IMR-90 (cell line): ENCODE measurements at regions not wholly inside any gene's neighbourhood (a gene's known extent, or its start where the extent isn't known, plus 50 kb on each side); places are given as distances from the start of the nearest gene placed in this dataset.

Experiments used
- ATAC-seq: fragments of 200-7000 bp; cut with Tn5 transposase; 2 replicates; pipeline ENCODE4 v1.9.1; 2020; ENCODE audit warnings: low read depth, mild to moderate bottlenecking, moderate library complexity
- BruUV-seq: library from RNA; stranded (reverse); fragments of 400-500 nt; replicated peaks from 2 replicates; lab custom pipeline; 2021; lab: Mats Ljungman, UMichigan
- CTCF ChIA-PET: fragments of 300-600 bp; formaldehyde crosslinking; extraction: SDS; loops from one replicate; lab custom pipeline; 2021; ENCODE audit warnings: antibody characterized with exemption; lab: Yijun Ruan, JAX
- POLR2A ChIA-PET: fragments of 300-600 bp; sonication (Branson Sonifier 250); formaldehyde crosslinking; loops from one replicate; lab custom pipeline; 2022; ENCODE audit warnings: antibody characterized with exemption; ENCODE audit not compliant: unreplicated experiment; lab: Charles Lee
- DNase-seq: peaks from one replicate; pipeline ENCODE4 v3.0.0; 2013
- H2AFZ ChIP-seq: replicated peaks from 2 replicates; pipeline ENCODE3; 2013; ENCODE audit warnings: low read length, mild to moderate bottlenecking; ENCODE audit not compliant: poor library complexity
- H2AK5ac ChIP-seq: 2 replicates; pipeline ENCODE4 v1.6.1; 2013; ENCODE audit warnings: low read depth, low read length, inconsistent platforms
- H2AK9ac ChIP-seq: replicated peaks from 2 replicates; pipeline ENCODE3; 2013; ENCODE audit warnings: mild to moderate bottlenecking, low read depth, low read length, moderate library complexity; ENCODE audit not compliant: poor library complexity
- H2BK120ac ChIP-seq: 2 replicates; pipeline ENCODE4 v1.6.1; 2013; ENCODE audit warnings: low read depth, low read length, inconsistent platforms
- H2BK15ac ChIP-seq: 3 replicates; pipeline ENCODE4 v1.6.1; 2013; ENCODE audit warnings: low read depth, low read length, inconsistent platforms
- H2BK20ac ChIP-seq: 2 replicates; pipeline ENCODE4 v1.6.1; 2013; ENCODE audit warnings: low read depth, mild to moderate bottlenecking, inconsistent platforms, low read length, moderate library complexity
- H2BK5ac ChIP-seq: 2 replicates; pipeline ENCODE4 v1.6.1; 2013; ENCODE audit warnings: mild to moderate bottlenecking, low read depth, low read length, inconsistent platforms; ENCODE audit not compliant: poor library complexity, severe bottlenecking
- H3K14ac ChIP-seq: replicated peaks from 2 replicates; pipeline ENCODE4 v1.6.1; 2013; ENCODE audit warnings: low read depth, low read length, inconsistent platforms
- H3K18ac ChIP-seq: 2 replicates; pipeline ENCODE4 v1.6.1; 2013; ENCODE audit warnings: low read depth, low read length, control low read depth
- H3K23ac ChIP-seq: 2 replicates; pipeline ENCODE4 v1.6.1; 2013; ENCODE audit warnings: low read depth, low read length, inconsistent platforms
- H3K27ac ChIP-seq: 2 replicates; pipeline ENCODE4 v1.5.1; 2013; ENCODE audit warnings: mild to moderate bottlenecking, control low read depth, low read length; ENCODE audit not compliant: insufficient read depth
- H3K27me3 ChIP-seq: 2 replicates; pipeline ENCODE4 v1.6.1; 2013; ENCODE audit warnings: low read length; ENCODE audit not compliant: control insufficient read depth, insufficient read depth
- H3K36me3 ChIP-seq: 2 replicates; pipeline ENCODE4 v1.6.1; 2013; ENCODE audit warnings: low read length, mixed read lengths; ENCODE audit not compliant: control insufficient read depth, insufficient read depth
- H3K4ac ChIP-seq: 2 replicates; pipeline ENCODE4 v1.6.1; 2013; ENCODE audit warnings: low read depth, low read length, inconsistent platforms
- H3K4me1 ChIP-seq: 2 replicates; pipeline ENCODE4 v1.6.1; 2013; ENCODE audit warnings: low read length, mixed read lengths; ENCODE audit not compliant: control insufficient read depth, insufficient read depth
- H3K4me2 ChIP-seq: 2 replicates; pipeline ENCODE4 v1.6.1; 2013; ENCODE audit warnings: low read depth, mild to moderate bottlenecking, control low read depth, low read length, moderate library complexity
- H3K4me3 ChIP-seq: 2 replicates; pipeline ENCODE4 v1.5.1; 2013; ENCODE audit warnings: low read depth, mild to moderate bottlenecking, control low read depth, low read length, moderate library complexity; ENCODE audit not compliant: insufficient read depth
- H3K56ac ChIP-seq: 2 replicates; pipeline ENCODE4 v1.6.1; 2013; ENCODE audit warnings: low read length, inconsistent platforms; ENCODE audit not compliant: insufficient read depth; ENCODE audit errors: extremely low read depth
- H3K79me1 ChIP-seq, 2 experiments: 2 replicates each; pipeline ENCODE4 v1.6.1; 2013; ENCODE audit warnings: low read length in 2 of 2, inconsistent platforms in 1 of 2, low read depth in 1 of 2
- H3K9ac ChIP-seq: 2 replicates; pipeline ENCODE4 v1.6.1; 2013; ENCODE audit warnings: low read depth, low read length, control low read depth
- H3K9me1 ChIP-seq: 2 replicates; pipeline ENCODE4 v1.6.1; 2013; ENCODE audit warnings: low read length, inconsistent platforms; ENCODE audit not compliant: insufficient read depth
- H3K9me3 ChIP-seq: 2 replicates; pipeline ENCODE4 v1.6.1; 2013; ENCODE audit warnings: low read length; ENCODE audit not compliant: control insufficient read depth, insufficient read depth
- H4K20me1 ChIP-seq: 2 replicates; pipeline ENCODE4 v1.6.1; 2013; ENCODE audit warnings: low read length, inconsistent platforms; ENCODE audit not compliant: insufficient read depth
- H4K5ac ChIP-seq: 2 replicates; pipeline ENCODE4 v1.6.1; 2013; ENCODE audit warnings: mild to moderate bottlenecking, low read depth, low read length, control low read depth
- H4K8ac ChIP-seq, 2 experiments: 2 replicates each; pipeline ENCODE4 v1.6.1; 2013; ENCODE audit warnings: low read depth in 2 of 2, low read length in 2 of 2, control low read depth in 1 of 2, inconsistent platforms in 1 of 2
- H4K91ac ChIP-seq: 2 replicates; pipeline ENCODE4 v1.6.1; 2013; ENCODE audit warnings: low read depth, low read length, inconsistent platforms; ENCODE audit not compliant: insufficient read depth
- BHLHE40 ChIP-seq: fragments of 150-350 bp; IDR thresholded peaks from 2 replicates; pipeline ENCODE4 v1.6.1; 2016; ENCODE audit warnings: mild to moderate bottlenecking, low read depth, low read length
- CEBPB ChIP-seq: IDR thresholded peaks from 2 replicates; pipeline ENCODE4 v1.6.1; 2012; ENCODE audit warnings: low read depth, low read length, improper control_type of control experiment
- CHD1 ChIP-seq: IDR thresholded peaks from 2 replicates; pipeline ENCODE4 v1.6.1; 2012; ENCODE audit warnings: low read depth, low read length, improper control_type of control experiment
- FOS ChIP-seq: fragments of 150-350 bp; IDR thresholded peaks from 2 replicates; pipeline ENCODE4 v1.6.1; 2016; ENCODE audit warnings: low read depth, low read length
- MAFK ChIP-seq: IDR thresholded peaks from 2 replicates; pipeline ENCODE4 v1.6.1; 2012; ENCODE audit warnings: low read depth, low read length, improper control_type of control experiment
- MAZ ChIP-seq: IDR thresholded peaks from 2 replicates; pipeline ENCODE4 v1.6.1; 2012; ENCODE audit warnings: low read depth, mild to moderate bottlenecking, low read length, improper control_type of control experiment, moderate library complexity, borderline replicate concordance
- MXI1 ChIP-seq: IDR thresholded peaks from 2 replicates; pipeline ENCODE4 v1.6.1; 2012; ENCODE audit warnings: low read depth, mild to moderate bottlenecking, low read length, moderate library complexity, borderline replicate concordance
- NFE2L2 ChIP-seq: fragments of 150-350 bp; IDR thresholded peaks from 2 replicates; pipeline ENCODE4 v1.6.1; 2016; ENCODE audit warnings: low read depth, mild to moderate bottlenecking, low read length
- POLR2A ChIP-seq: IDR thresholded peaks from 2 replicates; pipeline ENCODE4 v1.6.1; 2012; ENCODE audit warnings: mild to moderate bottlenecking, low read depth, low read length
- RAD21 ChIP-seq: IDR thresholded peaks from 2 replicates; pipeline ENCODE4 v1.6.1; 2012; ENCODE audit warnings: low read length, improper control_type of control experiment
- RCOR1 ChIP-seq: IDR thresholded peaks from 2 replicates; pipeline ENCODE4 v1.6.1; 2012; ENCODE audit warnings: mild to moderate bottlenecking, low read length, improper control_type of control experiment; ENCODE audit not compliant: insufficient replicate concordance
- RFX5 ChIP-seq: IDR thresholded peaks from 2 replicates; pipeline ENCODE4 v1.8.0; 2012; ENCODE audit warnings: low read depth, mild to moderate bottlenecking, low read length, moderate library complexity
- SMC3 ChIP-seq: fragments of 150-350 bp; IDR thresholded peaks from 2 replicates; pipeline ENCODE4 v1.6.1; 2016; ENCODE audit warnings: low read depth, mild to moderate bottlenecking, antibody characterized with exemption, low read length, moderate library complexity
- dilution Hi-C: fragments of 300-500 bp; cut with HindIII; formaldehyde crosslinking; loops from one replicate; pipeline ENCODE4 v1.14.3; 2018; ENCODE audit warnings: low sequenced_read_pairs; ENCODE audit not compliant: unreplicated experiment
- in situ Hi-C: fragments of 300-500 bp; cut with MboI; formaldehyde crosslinking; loops from 3 replicates; pipeline ENCODE4 v1.14.3; 2019; ENCODE audit warnings: low sequenced_read_pairs, inconsistent platforms, mixed read lengths
- intact Hi-C: fragments of 100-400 bp; cut with micrococcal nuclease; formaldehyde crosslinking; loops from 2 replicates; pipeline ENCODE4 v1.10.0; 2022
- TF ChIP-seq, protein P1 (sequence below): fragments of 150-350 bp; IDR thresholded peaks from 2 replicates; pipeline ENCODE4 v1.6.1; 2016; ENCODE audit warnings: low read depth, mild to moderate bottlenecking, low read length, moderate library complexity, borderline replicate concordance
- TF ChIP-seq, protein P2 (sequence below): fragments of 150-350 bp; IDR thresholded peaks from 2 replicates; pipeline ENCODE4 v1.6.1; 2017; ENCODE audit warnings: mild to moderate bottlenecking, antibody characterized with exemption, low read length, low read depth
- TF ChIP-seq, protein P3 (sequence below): conservative IDR thresholded peaks from 2 replicates; pipeline ENCODE4 v1.5.1; 2012; ENCODE audit warnings: mild to moderate bottlenecking, low read depth, low read length, improper control_type of control experiment

DNA sequence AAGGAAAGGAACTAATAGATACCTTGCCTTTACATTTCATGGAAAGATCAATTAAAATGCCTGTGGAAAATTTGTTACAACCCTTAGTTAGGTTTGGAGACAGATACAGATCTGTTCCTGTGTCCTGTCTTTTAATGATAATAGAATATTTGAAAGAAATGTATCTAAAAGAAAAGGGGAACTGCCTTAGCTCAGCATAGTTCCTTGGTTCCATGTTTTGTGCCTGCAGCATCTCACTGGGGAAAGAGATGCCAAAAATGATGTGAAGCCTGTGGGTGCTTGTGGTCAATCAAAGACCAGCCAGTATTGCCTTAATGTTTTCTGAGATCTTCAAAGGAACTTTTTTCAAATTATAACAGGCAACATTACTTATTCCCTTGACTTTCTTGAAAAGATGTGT, 147.6 kb downstream of the ADCYAP1 start:
- CTCF ChIA-PET, result no interaction called here
- H4K20me1 ChIP-seq, result no peaks in the 10 kb centered on the region
- H3K4me1 ChIP-seq, result no peaks in the 10 kb centered on the region
- H4K91ac ChIP-seq, result no peak overlapping the region
- TF ChIP-seq POLR2A (no peak), CHD1 (no peak), NFE2L2 (no peak), CEBPB (no peak), BHLHE40 (no peak), FOS (no peak), RFX5 (no peak), SMC3 (no peak), MXI1 (no peak), RAD21 (no peak), MAZ (no peak), RCOR1 (no peak), MAFK (no peak)
- TF ChIP-seq, protein P1, sequence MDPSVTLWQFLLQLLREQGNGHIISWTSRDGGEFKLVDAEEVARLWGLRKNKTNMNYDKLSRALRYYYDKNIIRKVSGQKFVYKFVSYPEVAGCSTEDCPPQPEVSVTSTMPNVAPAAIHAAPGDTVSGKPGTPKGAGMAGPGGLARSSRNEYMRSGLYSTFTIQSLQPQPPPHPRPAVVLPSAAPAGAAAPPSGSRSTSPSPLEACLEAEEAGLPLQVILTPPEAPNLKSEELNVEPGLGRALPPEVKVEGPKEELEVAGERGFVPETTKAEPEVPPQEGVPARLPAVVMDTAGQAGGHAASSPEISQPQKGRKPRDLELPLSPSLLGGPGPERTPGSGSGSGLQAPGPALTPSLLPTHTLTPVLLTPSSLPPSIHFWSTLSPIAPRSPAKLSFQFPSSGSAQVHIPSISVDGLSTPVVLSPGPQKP, result no peak
- TF ChIP-seq, protein P2, sequence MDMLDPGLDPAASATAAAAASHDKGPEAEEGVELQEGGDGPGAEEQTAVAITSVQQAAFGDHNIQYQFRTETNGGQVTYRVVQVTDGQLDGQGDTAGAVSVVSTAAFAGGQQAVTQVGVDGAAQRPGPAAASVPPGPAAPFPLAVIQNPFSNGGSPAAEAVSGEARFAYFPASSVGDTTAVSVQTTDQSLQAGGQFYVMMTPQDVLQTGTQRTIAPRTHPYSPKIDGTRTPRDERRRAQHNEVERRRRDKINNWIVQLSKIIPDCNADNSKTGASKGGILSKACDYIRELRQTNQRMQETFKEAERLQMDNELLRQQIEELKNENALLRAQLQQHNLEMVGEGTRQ, result no peak
- TF ChIP-seq, protein P3, sequence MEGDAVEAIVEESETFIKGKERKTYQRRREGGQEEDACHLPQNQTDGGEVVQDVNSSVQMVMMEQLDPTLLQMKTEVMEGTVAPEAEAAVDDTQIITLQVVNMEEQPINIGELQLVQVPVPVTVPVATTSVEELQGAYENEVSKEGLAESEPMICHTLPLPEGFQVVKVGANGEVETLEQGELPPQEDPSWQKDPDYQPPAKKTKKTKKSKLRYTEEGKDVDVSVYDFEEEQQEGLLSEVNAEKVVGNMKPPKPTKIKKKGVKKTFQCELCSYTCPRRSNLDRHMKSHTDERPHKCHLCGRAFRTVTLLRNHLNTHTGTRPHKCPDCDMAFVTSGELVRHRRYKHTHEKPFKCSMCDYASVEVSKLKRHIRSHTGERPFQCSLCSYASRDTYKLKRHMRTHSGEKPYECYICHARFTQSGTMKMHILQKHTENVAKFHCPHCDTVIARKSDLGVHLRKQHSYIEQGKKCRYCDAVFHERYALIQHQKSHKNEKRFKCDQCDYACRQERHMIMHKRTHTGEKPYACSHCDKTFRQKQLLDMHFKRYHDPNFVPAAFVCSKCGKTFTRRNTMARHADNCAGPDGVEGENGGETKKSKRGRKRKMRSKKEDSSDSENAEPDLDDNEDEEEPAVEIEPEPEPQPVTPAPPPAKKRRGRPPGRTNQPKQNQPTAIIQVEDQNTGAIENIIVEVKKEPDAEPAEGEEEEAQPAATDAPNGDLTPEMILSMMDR, result no peak
- H3K36me3 ChIP-seq, result no peaks in the 10 kb centered on the region
- no peak overlapping the region for H3K27ac ChIP-seq
- ATAC-seq, result no peak
- no peaks in the 10 kb centered on the region for H3K27me3 ChIP-seq
- no peak overlapping the region for H2BK20ac ChIP-seq
- in situ Hi-C loops, result no loop called here
- H3K4ac ChIP-seq, result no peak overlapping the region
- no peak overlapping the region for H2BK15ac ChIP-seq
- H3K9ac ChIP-seq, result no peak overlapping the region
- no peaks in the 10 kb centered on the region for H3K79me1 ChIP-seq
- dilution Hi-C loops, result no loop called here
- peaks cover 2% of the 10 kb centered on the region; the same call in 1 of the 2 replicates for H3K9me3 ChIP-seq
- intact Hi-C loops, result no loop called here
- H3K9me1 ChIP-seq, result no peaks in the 10 kb centered on the region
- H2AFZ ChIP-seq, result no peak overlapping the region
- H2AK9ac ChIP-seq, result no peak overlapping the region
- no TSS peak for BruUV-seq
- H3K14ac ChIP-seq, result no peak overlapping the region
- no peak overlapping the region for H3K4me3 ChIP-seq
- no peak for DNase-seq
- H3K18ac ChIP-seq, result no peak overlapping the region
- H2AK5ac ChIP-seq, result no peak overlapping the region
- no peak overlapping the region for H3K4me2 ChIP-seq
- H3K23ac ChIP-seq, result no peak overlapping the region
- no peak overlapping the region for H3K56ac ChIP-seq
- POLR2A ChIA-PET, result no interaction called here
- H2BK120ac ChIP-seq, result no peak overlapping the region
- no peak overlapping the region for H2BK5ac ChIP-seq
- no peak overlapping the region for H4K5ac ChIP-seq
- H4K8ac ChIP-seq, result no peak overlapping the region
